GM23248 (cell line): ENCODE measurements at regions not wholly inside any gene's neighbourhood (a gene's known extent, or its start where the extent isn't known, plus 50 kb on each side); places are given as distances from the start of the nearest gene placed in this dataset.
"Not testable (repeated sequence)": the region's sequence is repeated elsewhere in the genome, so short reads cannot be mapped to it uniquely, and the experiment has no call there.

ENCODE experiments used
- DNase-seq: peaks from one replicate; pipeline ENCODE4 v3.0.0-alpha.2; 2015
- H2AFZ ChIP-seq: fragments of 200-600 bp; sonication (generic); 2 replicates; pipeline ENCODE4 v1.6.1; 2016; ENCODE audit warnings: antibody characterized with exemption
- H3F3A ChIP-seq: fragments of 200-600 bp; sonication (generic); 2 replicates; pipeline ENCODE4 v1.6.1; 2016; ENCODE audit warnings: mild to moderate bottlenecking, antibody characterized with exemption, mixed run types; ENCODE audit not compliant: insufficient read depth
- H3K27ac ChIP-seq: fragments of 200-600 bp; sonication (generic); 2 replicates; pipeline ENCODE4 v1.5.1; 2016; ENCODE audit warnings: mild to moderate bottlenecking
- H3K27me3 ChIP-seq: fragments of 200-600 bp; sonication (generic); replicated peaks from 2 replicates; pipeline ENCODE4 v1.6.1; 2016; ENCODE audit warnings: mild to moderate bottlenecking; ENCODE audit not compliant: insufficient read depth
- H3K36me3 ChIP-seq: fragments of 200-600 bp; sonication (generic); 2 replicates; pipeline ENCODE4 v1.6.1; 2016; ENCODE audit warnings: low read depth, mild to moderate bottlenecking
- H3K4me1 ChIP-seq: fragments of 200-600 bp; sonication (generic); 2 replicates; pipeline ENCODE4 v1.6.1; 2016; ENCODE audit warnings: mild to moderate bottlenecking; ENCODE audit not compliant: insufficient read depth
- H3K4me2 ChIP-seq: fragments of 200-600 bp; sonication (generic); one replicate; pipeline ENCODE4 v1.6.1; 2016; ENCODE audit warnings: mild to moderate bottlenecking; ENCODE audit not compliant: unreplicated experiment
- H3K4me3 ChIP-seq: fragments of 200-600 bp; sonication (generic); 2 replicates; pipeline ENCODE4 v1.5.1; 2016; ENCODE audit warnings: mild to moderate bottlenecking
- H3K79me2 ChIP-seq: fragments of 200-600 bp; sonication (generic); 2 replicates; pipeline ENCODE4 v1.6.1; 2016; ENCODE audit warnings: mild to moderate bottlenecking; ENCODE audit not compliant: insufficient read depth
- H3K9ac ChIP-seq: fragments of 200-600 bp; sonication (generic); 2 replicates; pipeline ENCODE4 v1.6.1; 2016; ENCODE audit warnings: mild to moderate bottlenecking
- H3K9me2 ChIP-seq: fragments of 200-600 bp; sonication (generic); 2 replicates; pipeline ENCODE4 v1.6.1; 2016; ENCODE audit warnings: mixed run types, mild to moderate bottlenecking, moderate library complexity; ENCODE audit not compliant: insufficient read depth
- H3K9me3 ChIP-seq: fragments of 200-600 bp; sonication (generic); one replicate; pipeline ENCODE4 v1.6.1; 2017; ENCODE audit warnings: low read depth
- H4K20me1 ChIP-seq: fragments of 200-600 bp; sonication (generic); 2 replicates; pipeline ENCODE4 v1.6.0; 2016; ENCODE audit not compliant: insufficient read depth
- EZH2 ChIP-seq: fragments of 200-600 bp; sonication (generic); IDR thresholded peaks from 2 replicates; pipeline ENCODE4 v1.6.1; 2018; ENCODE audit warnings: antibody characterized with exemption, mild to moderate bottlenecking; ENCODE audit not compliant: insufficient read depth, poor library complexity, severe bottlenecking
- EZH2phosphoT487 ChIP-seq: fragments of 200-600 bp; sonication (generic); IDR thresholded peaks from 2 replicates; pipeline ENCODE4 v1.6.1; 2018; ENCODE audit warnings: antibody characterized with exemption, moderate library complexity, mild to moderate bottlenecking, low read depth; ENCODE audit not compliant: insufficient read depth
- WGBS, 2 experiments: methylation state at CpG; one replicate each; pipeline ENCODE4 v1.1.6; 2015 to 2017; ENCODE audit warnings: low lambda C conversion rate in 2 of 2, low coverage in 1 of 2; ENCODE audit errors: missing lambda C conversion rate in 2 of 2; 5-methylcytosine and 5-hydroxymethylcytosine counted together
- in situ Hi-C: fragments of 300-500 bp; cut with MboI; formaldehyde crosslinking; loops from 2 replicates; pipeline ENCODE4 v1.15.0; 2020

DNA sequence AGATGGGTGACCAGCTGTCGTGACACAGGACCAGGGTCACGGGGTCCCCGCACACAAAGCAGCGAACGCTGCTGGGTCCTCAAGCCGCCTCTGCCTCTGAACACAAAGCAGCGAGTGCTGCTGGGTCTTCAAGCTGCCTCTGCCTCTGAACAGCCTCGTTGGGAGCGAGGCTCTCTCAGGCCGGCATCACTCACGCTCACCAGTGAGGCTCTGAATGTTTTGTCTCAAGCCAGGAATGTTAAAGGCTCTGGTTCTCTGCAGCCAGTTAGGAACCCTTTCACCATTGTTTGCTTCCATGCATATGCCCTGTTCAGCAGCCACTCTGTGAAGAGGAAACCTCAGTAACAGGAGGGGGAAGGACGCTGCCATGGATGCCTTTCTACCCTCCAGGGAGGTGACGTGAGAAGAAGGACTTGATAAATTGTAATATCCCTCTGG lies 82.7 kb upstream of the TAF11L2 start:
- TF ChIP-seq EZH2phosphoT487 (no peak), EZH2 (no peak)
- 65 to 69% methylated on average over 13 of the region's 13 CpGs for WGBS, 2 experiments
- no peaks in the 10 kb centered on the region for H3K9me3 ChIP-seq
- no peak overlapping the region for H3K9ac ChIP-seq
- no peak for DNase-seq
- H3K27ac ChIP-seq: no peak overlapping the region
- H4K20me1 ChIP-seq: no peaks in the 10 kb centered on the region
- H3K4me1 ChIP-seq: peaks cover 9% of the 10 kb centered on the region; the same call in 1 of the 2 replicates
- no peaks in the 10 kb centered on the region for H3F3A ChIP-seq
- no peaks in the 10 kb centered on the region for H3K79me2 ChIP-seq
- no peak overlapping the region for H3K4me2 ChIP-seq
- H2AFZ ChIP-seq: no peak overlapping the region
- H3K9me2 ChIP-seq: no peaks in the 10 kb centered on the region
- in situ Hi-C loops: no loop called here
- H3K27me3 ChIP-seq: no peaks in the 10 kb centered on the region
- H3K4me3 ChIP-seq: no peak overlapping the region
- no peaks in the 10 kb centered on the region for H3K36me3 ChIP-seq

DNA sequence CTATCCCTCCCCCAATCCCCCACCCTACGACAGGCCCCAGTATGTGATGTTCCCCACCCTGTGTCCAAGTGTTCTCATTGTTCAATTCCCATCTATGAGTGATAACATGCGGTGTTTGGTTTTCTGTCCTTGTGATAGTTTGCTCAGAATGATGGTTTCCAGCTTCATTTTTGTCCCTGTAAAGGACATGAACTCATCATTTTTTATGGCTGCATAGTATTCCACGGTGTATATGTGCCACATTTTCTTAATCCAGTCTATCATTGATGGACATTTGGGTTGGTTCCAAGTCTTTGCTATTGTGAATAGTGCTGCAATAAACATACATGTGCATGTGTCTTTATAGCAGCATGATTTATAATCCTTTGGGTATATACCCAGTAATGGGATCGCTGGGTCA lies 81.7 kb upstream of the TAF11L2 start:
- H3K9me3 ChIP-seq, H3K27me3 ChIP-seq, DNase-seq, H3K4me3 ChIP-seq, H3K27ac ChIP-seq, H3K9me2 ChIP-seq, H3K4me2 ChIP-seq, H3K9ac ChIP-seq, H3F3A ChIP-seq, H3K79me2 ChIP-seq, in situ Hi-C loops, H3K4me1 ChIP-seq, H3K36me3 ChIP-seq, H2AFZ ChIP-seq, H4K20me1 ChIP-seq: not testable (repeated sequence)
- 67 to 79% methylated on average over 3 to 4 of the region's 4 CpGs for WGBS, 2 experiments

- 84 to 86% methylated on average over 12 of the region's 12 CpGs for WGBS, 2 experiments
- H3K79me2 ChIP-seq: no peaks in the 10 kb centered on the region
- no peak for DNase-seq
- no peaks in the 10 kb centered on the region for H3K9me3 ChIP-seq
- H3K4me3 ChIP-seq: no peak overlapping the region
- no peaks in the 10 kb centered on the region for H3K9me2 ChIP-seq
- no peak overlapping the region for H3K27ac ChIP-seq
- no peak overlapping the region for H3K9ac ChIP-seq
- TF ChIP-seq EZH2 (no peak), EZH2phosphoT487 (no peak)
- no peak overlapping the region for H3K4me2 ChIP-seq
- no peaks in the 10 kb centered on the region for H3F3A ChIP-seq
- no peaks in the 10 kb centered on the region for H3K4me1 ChIP-seq
- in situ Hi-C loops: no loop called here
- no peaks in the 10 kb centered on the region for H4K20me1 ChIP-seq
- peaks cover 16% of the 10 kb centered on the region; the same call in 1 of the 2 replicates for H3K27me3 ChIP-seq
- no peaks in the 10 kb centered on the region for H3K36me3 ChIP-seq
- H2AFZ ChIP-seq: no peak overlapping the region
Measured at GRCh38 chr5:17424674-17425073, 73.4 kb upstream of the TAF11L2 start.

GRCh38 chr5:17425385-17426070 lies 72.5 kb upstream of the TAF11L2 start:
- Histone ChIP-seq H3K9me2 (no peaks in the 10 kb centered on the region), H3K27ac (no peak overlapping the region), H3K79me2 (no peaks in the 10 kb centered on the region), H3K27me3 (peaks cover 16% of the 10 kb centered on the region; the same call in 1 of the 2 replicates), H2AFZ (no peak overlapping the region), H3K9me3 (no peaks in the 10 kb centered on the region), H3F3A (no peaks in the 10 kb centered on the region), H3K4me1 (no peaks in the 10 kb centered on the region), H3K36me3 (no peaks in the 10 kb centered on the region), H4K20me1 (no peaks in the 10 kb centered on the region), H3K4me2 (no peak overlapping the region), H3K4me3 (no peak overlapping the region), H3K9ac (no peak overlapping the region)
- no peak for DNase-seq
- in situ Hi-C loops: no loop called here
- TF ChIP-seq EZH2phosphoT487: no peak
- TF ChIP-seq EZH2: no peak
- 65 to 70% methylated on average over 8 of the region's 8 CpGs for WGBS, 2 experiments
